Caco-2 (cell line): ENCODE measurements at regions not wholly inside any gene's neighbourhood (a gene's known extent, or its start where the extent isn't known, plus 50 kb on each side); places are given as distances from the start of the nearest gene placed in this dataset.

Experiments used
- BruUV-seq: library from RNA; stranded (reverse); fragments of 400-500 nt; replicated peaks from 2 replicates; lab custom pipeline; 2021; lab: Mats Ljungman, UMichigan
- CTCF ChIA-PET: fragments of 300-600 bp; sonication (Branson Sonifier 250); formaldehyde crosslinking; loops from one replicate; lab custom pipeline; 2022; ENCODE audit warnings: antibody characterized with exemption; lab: Charles Lee
- POLR2A ChIA-PET: fragments of 300-600 bp; sonication (Branson Sonifier 250); formaldehyde crosslinking; loops from one replicate; lab custom pipeline; 2022; ENCODE audit warnings: antibody characterized with exemption; lab: Charles Lee
- DNase-seq, 2 experiments: peaks; one replicate each; pipeline versions ENCODE4 v3.0.0 to v3.0.0-alpha.2; 2020 to 2022
- H3K27me3 ChIP-seq: replicated peaks from 2 replicates; pipeline ENCODE4 v1.6.0; 2011; ENCODE audit warnings: low read length; ENCODE audit not compliant: control insufficient read depth, insufficient read depth
- H3K36me3 ChIP-seq: 2 replicates; pipeline ENCODE4 v1.5.1; 2011; ENCODE audit warnings: low read length; ENCODE audit not compliant: control insufficient read depth, insufficient read depth
- H3K4me1 ChIP-seq: fragments of 250-450 bp; sonication (Bioruptor Pico); 2 replicates; pipeline ENCODE4 v1.5.1; 2020; ENCODE audit warnings: mild to moderate bottlenecking
- H3K4me3 ChIP-seq: 2 replicates; pipeline ENCODE4 v1.5.1; 2011; ENCODE audit warnings: low read depth, mild to moderate bottlenecking, control low read depth, low read length
- H3K9me3 ChIP-seq: fragments of 250-450 bp; sonication (Bioruptor Pico); 2 replicates; pipeline ENCODE4 v1.5.1; 2020; ENCODE audit warnings: mild to moderate bottlenecking, moderate library complexity
- H3K27ac Mint-ChIP-seq: one replicate; pipeline ENCODE4 v1.8.0; 2022; ENCODE audit warnings: mixed read lengths; ENCODE audit not compliant: unreplicated experiment
- H3K27me3 Mint-ChIP-seq: one replicate; pipeline ENCODE4 v1.8.0; 2022; ENCODE audit warnings: mixed read lengths; ENCODE audit not compliant: insufficient read depth, unreplicated experiment
- H3K36me3 Mint-ChIP-seq: one replicate; pipeline ENCODE4 v1.8.0; 2022; ENCODE audit warnings: mild to moderate bottlenecking, mixed read lengths; ENCODE audit not compliant: insufficient read depth, unreplicated experiment
- H3K4me1 Mint-ChIP-seq: one replicate; pipeline ENCODE4 v1.8.0; 2022; ENCODE audit warnings: low read depth, mixed read lengths; ENCODE audit not compliant: unreplicated experiment
- H3K4me3 Mint-ChIP-seq: one replicate; pipeline ENCODE4 v1.8.0; 2022; ENCODE audit warnings: mild to moderate bottlenecking, moderate library complexity, mixed read lengths; ENCODE audit not compliant: unreplicated experiment
- H3K9me3 Mint-ChIP-seq: one replicate; pipeline ENCODE4 v1.8.0; 2022; ENCODE audit warnings: mixed read lengths; ENCODE audit not compliant: unreplicated experiment
- intact Hi-C: fragments of 100-400 bp; cut with micrococcal nuclease; formaldehyde crosslinking; loops from one replicate; pipeline ENCODE4 v1.10.0; 2022; ENCODE audit not compliant: unreplicated experiment
- TF ChIP-seq, protein P1 (sequence below), 2 experiments: fragments of 200-600 bp in 1 of 2; IDR thresholded peaks; 1 replicate in 1 of 2; 2 replicates in 1 of 2; pipeline versions ENCODE4 v1.5.1 to v1.8.0; 2011 to 2022; ENCODE audit warnings: antibody characterized with exemption in 1 of 2, control low read depth in 1 of 2, inconsistent platforms in 1 of 2, low read depth in 1 of 2, low read length in 1 of 2, mild to moderate bottlenecking in 1 of 2, moderate library complexity in 1 of 2; ENCODE audit not compliant: insufficient read depth in 1 of 2, severe bottlenecking in 1 of 2, unreplicated experiment in 1 of 2

DNA sequence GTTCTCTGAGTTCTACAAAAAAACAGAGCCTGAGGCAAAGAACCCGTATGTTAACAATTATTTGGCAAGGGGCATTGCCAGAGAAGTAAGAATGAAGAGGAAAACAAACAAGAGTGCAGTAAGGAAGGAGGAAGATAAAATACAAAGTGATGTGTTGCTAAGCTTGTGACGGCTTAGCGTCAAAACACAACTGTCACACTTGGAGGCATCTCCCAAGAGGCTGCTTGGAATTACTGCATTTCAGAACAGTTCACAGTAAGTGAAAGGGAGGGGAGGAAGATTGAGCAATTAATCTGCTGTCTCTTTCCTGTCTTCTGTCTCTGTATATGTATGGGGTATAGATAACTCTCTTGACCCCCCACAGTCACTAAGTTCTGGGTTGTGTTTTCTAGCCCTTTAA is 1017.0 kb upstream of the TMPRSS15 start:
- Mint-ChIP-seq H3K27me3 (peaks cover 3% of the 10 kb centered on the region), H3K27ac (no peak overlapping the region), H3K4me3 (no peak overlapping the region), H3K4me1 (no peaks in the 10 kb centered on the region), H3K9me3 (peaks cover 5% of the 10 kb centered on the region), H3K36me3 (no peaks in the 10 kb centered on the region)
- no TSS peak for BruUV-seq
- no peak for DNase-seq
- CTCF ChIA-PET, result no interaction called here
- Histone ChIP-seq H3K36me3 (no peaks in the 10 kb centered on the region), H3K9me3 (no peaks in the 10 kb centered on the region), H3K4me3 (no peak overlapping the region), H3K27me3 (no peaks in the 10 kb centered on the region), H3K4me1 (no peaks in the 10 kb centered on the region)
- POLR2A ChIA-PET, result no interaction called here
- TF ChIP-seq, protein P1, sequence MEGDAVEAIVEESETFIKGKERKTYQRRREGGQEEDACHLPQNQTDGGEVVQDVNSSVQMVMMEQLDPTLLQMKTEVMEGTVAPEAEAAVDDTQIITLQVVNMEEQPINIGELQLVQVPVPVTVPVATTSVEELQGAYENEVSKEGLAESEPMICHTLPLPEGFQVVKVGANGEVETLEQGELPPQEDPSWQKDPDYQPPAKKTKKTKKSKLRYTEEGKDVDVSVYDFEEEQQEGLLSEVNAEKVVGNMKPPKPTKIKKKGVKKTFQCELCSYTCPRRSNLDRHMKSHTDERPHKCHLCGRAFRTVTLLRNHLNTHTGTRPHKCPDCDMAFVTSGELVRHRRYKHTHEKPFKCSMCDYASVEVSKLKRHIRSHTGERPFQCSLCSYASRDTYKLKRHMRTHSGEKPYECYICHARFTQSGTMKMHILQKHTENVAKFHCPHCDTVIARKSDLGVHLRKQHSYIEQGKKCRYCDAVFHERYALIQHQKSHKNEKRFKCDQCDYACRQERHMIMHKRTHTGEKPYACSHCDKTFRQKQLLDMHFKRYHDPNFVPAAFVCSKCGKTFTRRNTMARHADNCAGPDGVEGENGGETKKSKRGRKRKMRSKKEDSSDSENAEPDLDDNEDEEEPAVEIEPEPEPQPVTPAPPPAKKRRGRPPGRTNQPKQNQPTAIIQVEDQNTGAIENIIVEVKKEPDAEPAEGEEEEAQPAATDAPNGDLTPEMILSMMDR (IDR thresholded peaks at IDR 0.05; ENCODE audit: insufficient read depth in 1 of 2, low read depth in 1 of 2, low read length in 1 of 2, severe bottlenecking in 1 of 2, unreplicated experiment in 1 of 2), result no peak
- intact Hi-C loops, result no loop called here

DNA sequence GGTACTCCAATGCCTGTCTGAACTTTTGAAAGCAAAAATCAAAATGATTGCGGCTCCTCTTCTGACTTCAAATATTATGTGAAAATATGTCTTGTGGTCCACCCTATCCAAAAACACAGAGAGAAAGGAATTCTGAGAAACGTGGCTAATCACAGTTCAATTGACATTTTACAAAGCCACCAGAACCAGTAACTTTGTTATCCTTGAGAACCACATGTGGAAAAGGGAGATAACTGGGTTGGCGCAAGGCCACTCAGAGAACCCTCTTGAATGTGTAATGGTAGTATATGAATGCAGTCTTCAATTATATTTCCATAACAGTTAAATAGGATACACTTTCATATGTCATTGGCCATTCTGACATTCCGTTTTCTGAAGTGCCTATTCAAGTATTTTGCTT is 1030.0 kb upstream of the TMPRSS15 start:
- no peaks in the 10 kb centered on the region for H3K36me3 ChIP-seq
- no peaks in the 10 kb centered on the region for H3K9me3 ChIP-seq
- POLR2A ChIA-PET, result no interaction called here
- no TSS peak for BruUV-seq
- H3K4me1 Mint-ChIP-seq, result no peaks in the 10 kb centered on the region
- DNase-seq, result no peak
- H3K27ac Mint-ChIP-seq, result no peak overlapping the region
- no peak overlapping the region for H3K4me3 ChIP-seq
- H3K36me3 Mint-ChIP-seq, result no peaks in the 10 kb centered on the region
- no peaks in the 10 kb centered on the region for H3K27me3 ChIP-seq
- no peak overlapping the region for H3K4me3 Mint-ChIP-seq
- intact Hi-C loops, result no loop called here
- CTCF ChIA-PET, result no interaction called here
- no peaks in the 10 kb centered on the region for H3K4me1 ChIP-seq
- TF ChIP-seq, protein P1 (IDR thresholded peaks at IDR 0.05; ENCODE audit: insufficient read depth in 1 of 2, low read depth in 1 of 2, low read length in 1 of 2, severe bottlenecking in 1 of 2, unreplicated experiment in 1 of 2), result no peak
- H3K9me3 Mint-ChIP-seq, result no peaks in the 10 kb centered on the region
- H3K27me3 Mint-ChIP-seq, result peaks cover 3% of the 10 kb centered on the region

DNA sequence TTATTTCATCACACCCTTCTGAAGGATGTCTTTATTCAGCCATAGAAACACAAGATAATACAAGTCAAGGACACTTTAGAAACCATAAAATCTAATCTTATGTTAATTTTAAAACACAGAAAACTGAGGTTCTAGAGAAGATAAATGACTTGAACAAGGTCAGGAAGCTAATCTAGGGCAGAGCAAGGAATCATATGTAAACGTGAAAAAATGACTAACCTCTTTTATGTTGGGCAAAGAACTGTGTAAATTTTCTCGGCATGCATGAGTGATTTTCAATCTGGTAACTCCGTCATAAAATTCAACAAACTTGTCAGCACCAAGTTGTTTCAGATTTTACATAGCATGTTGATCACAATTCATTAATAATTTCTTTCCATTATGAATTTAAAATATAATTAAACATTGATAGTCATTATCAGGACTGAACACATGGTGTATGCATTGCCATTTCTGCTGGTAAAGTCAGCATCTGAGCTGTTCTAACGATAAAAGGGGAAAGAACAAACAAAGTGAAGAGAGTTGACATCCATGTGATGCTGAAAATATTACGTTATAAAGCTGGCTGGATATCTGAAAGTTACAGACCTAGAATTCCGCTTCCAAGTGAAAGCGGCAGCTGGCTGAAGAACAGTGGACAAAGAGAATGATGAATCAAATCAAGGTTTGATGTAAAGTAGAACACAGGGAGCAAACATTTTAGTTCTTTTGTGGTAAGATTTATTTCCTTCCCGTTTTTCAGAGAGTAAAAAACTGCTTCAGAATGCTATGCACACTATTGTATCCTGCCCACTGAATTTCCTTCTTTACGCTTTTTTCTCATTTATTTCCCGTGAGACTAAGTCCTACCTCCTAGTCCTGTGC is 1037.4 kb upstream of the TMPRSS15 start:
- Mint-ChIP-seq H3K27ac (no peak overlapping the region), H3K4me3 (no peak overlapping the region), H3K27me3 (no peaks in the 10 kb centered on the region), H3K9me3 (no peaks in the 10 kb centered on the region), H3K4me1 (no peaks in the 10 kb centered on the region), H3K36me3 (no peaks in the 10 kb centered on the region)
- TF ChIP-seq, protein P1 (IDR thresholded peaks at IDR 0.05; ENCODE audit: insufficient read depth in 1 of 2, low read depth in 1 of 2, low read length in 1 of 2, severe bottlenecking in 1 of 2, unreplicated experiment in 1 of 2), result no peak
- H3K36me3 ChIP-seq, result no peaks in the 10 kb centered on the region
- H3K9me3 ChIP-seq, result no peaks in the 10 kb centered on the region
- POLR2A ChIA-PET, result no interaction called here
- no peak overlapping the region for H3K4me3 ChIP-seq
- DNase-seq, result no peak
- CTCF ChIA-PET, result no interaction called here
- intact Hi-C loops, result no loop called here
- no peaks in the 10 kb centered on the region for H3K4me1 ChIP-seq
- no peaks in the 10 kb centered on the region for H3K27me3 ChIP-seq
- BruUV-seq, result no TSS peak
